ENCODE measurements at regions not wholly inside any gene's neighbourhood (a gene's known extent, or its start where the extent isn't known, plus 50 kb on each side); places are given as distances from the start of the nearest gene placed in this dataset.
"Not testable (repeated sequence)": the region's sequence is repeated elsewhere in the genome, so short reads cannot be mapped to it uniquely, and the experiment has no call there.

DNA sequence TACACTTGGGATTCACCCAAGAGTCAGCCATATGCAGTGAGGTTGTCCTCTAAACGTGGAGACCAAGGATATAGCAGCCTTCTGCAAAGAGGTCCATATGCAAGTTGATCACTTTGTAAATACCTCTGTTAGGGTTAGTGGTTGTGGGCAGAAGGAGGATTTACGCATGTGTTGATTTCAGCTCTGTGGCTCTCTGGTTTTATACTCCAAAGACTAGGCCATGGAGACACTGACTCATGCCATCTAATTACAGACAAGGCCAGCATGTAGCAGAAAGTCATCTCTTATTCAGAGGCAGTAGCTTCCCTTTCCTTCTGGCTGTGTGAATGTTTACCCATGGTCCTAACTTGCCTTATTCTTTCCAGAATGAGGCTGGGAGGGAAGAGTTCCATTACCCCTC is 140.9 kb upstream of the GOLGA6L4 start:
- H3K27ac ChIP-seq (ENCODE audit: low read length); H3K4me3 ChIP-seq (ENCODE audit: low read length); H3K4me1 ChIP-seq (ENCODE audit: insufficient read depth, low read length); H3K27me3 ChIP-seq (ENCODE audit: insufficient read depth, low read length); H3K36me3 ChIP-seq (ENCODE audit: insufficient read depth, low read depth, low read length); H3K9me3 ChIP-seq (ENCODE audit: insufficient read depth, low read depth, low read length); H3K9ac ChIP-seq (ENCODE audit: low read depth, low read length): not testable (repeated sequence)

GRCh38 chr15:84097053-84097452 is 138.5 kb upstream of the GOLGA6L4 start:
- H3K4me3 ChIP-seq (ENCODE audit: low read length); H3K4me1 ChIP-seq (ENCODE audit: insufficient read depth, low read length); H3K9ac ChIP-seq (ENCODE audit: low read depth, low read length); H3K36me3 ChIP-seq (ENCODE audit: insufficient read depth, low read depth, low read length); H3K9me3 ChIP-seq (ENCODE audit: insufficient read depth, low read depth, low read length); H3K27me3 ChIP-seq (ENCODE audit: insufficient read depth, low read length); H3K27ac ChIP-seq (ENCODE audit: low read length): not testable (repeated sequence)

- H3K4me1 ChIP-seq (ENCODE audit: insufficient read depth, low read length), result no peaks in the 10 kb centered on the region
- H3K36me3 ChIP-seq (ENCODE audit: insufficient read depth, low read depth, low read length), result no peaks in the 10 kb centered on the region
- no peaks in the 10 kb centered on the region for H3K27me3 ChIP-seq (ENCODE audit: insufficient read depth, low read length)
- H3K9me3 ChIP-seq (ENCODE audit: insufficient read depth, low read depth, low read length), result no peaks in the 10 kb centered on the region
- H3K9ac ChIP-seq (ENCODE audit: low read depth, low read length), result no peak overlapping the region
- H3K27ac ChIP-seq (ENCODE audit: low read length), result no peak overlapping the region
- H3K4me3 ChIP-seq (ENCODE audit: low read length), result no peak overlapping the region
Measured at GRCh38 chr15:84098604-84099003, 137.0 kb upstream of the GOLGA6L4 start.

DNA sequence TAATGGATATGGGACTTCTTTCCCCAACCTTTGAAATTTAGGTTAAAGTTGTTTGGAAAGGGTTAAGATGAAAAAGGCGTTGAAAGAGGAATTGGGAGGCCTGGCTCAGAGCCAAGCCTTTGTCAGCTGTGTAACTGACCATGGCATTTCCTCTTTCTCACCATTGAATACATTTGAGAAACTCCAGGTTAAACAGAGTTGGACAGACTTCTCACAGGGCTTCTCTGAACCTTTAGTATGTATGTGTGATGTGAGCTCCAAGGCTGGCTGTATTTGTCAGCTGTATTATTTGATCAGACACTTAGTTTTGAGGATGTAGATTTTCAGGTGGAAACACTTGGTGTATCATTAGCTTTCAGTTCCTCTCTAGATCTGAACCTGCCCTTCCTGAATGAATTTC is 136.4 kb upstream of the GOLGA6L4 start:
- Histone ChIP-seq H3K27me3 (ENCODE audit: insufficient read depth, low read length) (no peaks in the 10 kb centered on the region), H3K9me3 (ENCODE audit: insufficient read depth, low read depth, low read length) (no peaks in the 10 kb centered on the region), H3K36me3 (ENCODE audit: insufficient read depth, low read depth, low read length) (no peaks in the 10 kb centered on the region), H3K9ac (ENCODE audit: low read depth, low read length) (no peak overlapping the region), H3K4me3 (ENCODE audit: low read length) (no peak overlapping the region), H3K27ac (ENCODE audit: low read length) (no peak overlapping the region), H3K4me1 (ENCODE audit: insufficient read depth, low read length) (no peaks in the 10 kb centered on the region)

DNA sequence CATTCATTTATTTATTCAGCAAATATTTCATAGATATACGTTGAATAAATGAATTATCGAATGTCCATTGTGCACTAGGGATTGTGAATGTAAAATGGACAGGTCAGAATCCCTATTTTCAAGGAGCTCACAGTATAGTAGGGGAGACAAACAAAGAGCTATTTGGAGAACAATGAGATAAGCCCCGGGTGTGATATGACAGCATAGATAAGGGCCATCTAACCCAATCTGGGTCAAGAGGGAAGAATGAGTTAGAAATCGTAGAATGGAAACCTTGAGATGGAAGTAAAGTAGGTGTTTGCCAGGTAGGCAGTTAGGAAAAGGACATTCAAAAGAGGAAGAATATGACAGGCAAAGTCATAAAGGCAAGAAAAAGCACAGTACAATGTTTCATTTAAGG is 132.2 kb upstream of the GOLGA6L4 start:
- no peaks in the 10 kb centered on the region for H3K9me3 ChIP-seq (ENCODE audit: insufficient read depth, low read depth, low read length)
- no peak overlapping the region for H3K9ac ChIP-seq (ENCODE audit: low read depth, low read length)
- H3K4me1 ChIP-seq (ENCODE audit: insufficient read depth, low read length), result no peaks in the 10 kb centered on the region
- H3K27me3 ChIP-seq (ENCODE audit: insufficient read depth, low read length), result no peaks in the 10 kb centered on the region
- no peaks in the 10 kb centered on the region for H3K36me3 ChIP-seq (ENCODE audit: insufficient read depth, low read depth, low read length)
- no peak overlapping the region for H3K4me3 ChIP-seq (ENCODE audit: low read length)
- H3K27ac ChIP-seq (ENCODE audit: low read length), result no peak overlapping the region

DNA sequence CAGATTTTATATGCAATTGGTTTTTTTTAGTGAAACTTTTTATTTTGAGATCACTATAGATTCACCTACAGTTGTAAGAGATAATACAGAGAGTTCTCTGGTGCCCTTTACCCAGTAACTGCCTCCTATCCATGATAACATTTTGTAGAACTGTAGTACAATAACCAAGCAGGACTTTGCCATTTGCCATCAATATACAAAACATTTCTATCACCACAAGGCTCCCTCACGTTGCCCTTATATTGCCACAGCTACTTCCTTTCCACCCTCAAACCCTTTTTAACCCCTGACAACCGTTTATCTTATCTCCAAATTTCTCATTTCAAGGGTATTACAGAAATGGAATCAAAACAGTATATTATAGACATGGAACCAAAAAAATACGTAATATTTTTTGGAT is 130.7 kb upstream of the GOLGA6L4 start:
- Histone ChIP-seq H3K9ac (ENCODE audit: low read depth, low read length) (no peak overlapping the region), H3K27ac (ENCODE audit: low read length) (no peak overlapping the region), H3K9me3 (ENCODE audit: insufficient read depth, low read depth, low read length) (no peaks in the 10 kb centered on the region), H3K4me1 (ENCODE audit: insufficient read depth, low read length) (no peaks in the 10 kb centered on the region), H3K27me3 (ENCODE audit: insufficient read depth, low read length) (no peaks in the 10 kb centered on the region), H3K36me3 (ENCODE audit: insufficient read depth, low read depth, low read length) (no peaks in the 10 kb centered on the region), H3K4me3 (ENCODE audit: low read length) (no peak overlapping the region)

DNA sequence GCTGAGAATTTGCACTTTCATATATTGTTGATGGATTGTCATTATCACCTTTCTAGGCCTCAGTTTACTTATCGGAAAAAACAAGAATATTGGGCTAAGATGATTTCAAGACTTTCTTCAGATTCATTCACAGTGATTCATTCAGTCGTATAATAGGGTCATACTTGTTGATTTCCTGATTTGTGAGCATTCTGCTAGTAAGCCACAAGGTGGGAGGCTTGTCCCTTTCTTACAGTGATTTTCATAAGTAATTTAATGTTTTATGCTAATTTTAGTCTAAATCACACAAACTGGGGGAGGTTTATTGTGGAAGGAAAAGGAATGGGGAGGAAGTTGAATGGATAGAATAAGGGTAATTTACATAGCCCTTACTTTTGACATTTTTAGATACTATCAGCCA is 126.8 kb upstream of the GOLGA6L4 start:
- H3K9ac ChIP-seq (ENCODE audit: low read depth, low read length), result no peak overlapping the region
- no peak overlapping the region for H3K4me3 ChIP-seq (ENCODE audit: low read length)
- no peaks in the 10 kb centered on the region for H3K27me3 ChIP-seq (ENCODE audit: insufficient read depth, low read length)
- no peaks in the 10 kb centered on the region for H3K36me3 ChIP-seq (ENCODE audit: insufficient read depth, low read depth, low read length)
- no peak overlapping the region for H3K27ac ChIP-seq (ENCODE audit: low read length)
- no peaks in the 10 kb centered on the region for H3K9me3 ChIP-seq (ENCODE audit: insufficient read depth, low read depth, low read length)
- no peaks in the 10 kb centered on the region for H3K4me1 ChIP-seq (ENCODE audit: insufficient read depth, low read length)

DNA sequence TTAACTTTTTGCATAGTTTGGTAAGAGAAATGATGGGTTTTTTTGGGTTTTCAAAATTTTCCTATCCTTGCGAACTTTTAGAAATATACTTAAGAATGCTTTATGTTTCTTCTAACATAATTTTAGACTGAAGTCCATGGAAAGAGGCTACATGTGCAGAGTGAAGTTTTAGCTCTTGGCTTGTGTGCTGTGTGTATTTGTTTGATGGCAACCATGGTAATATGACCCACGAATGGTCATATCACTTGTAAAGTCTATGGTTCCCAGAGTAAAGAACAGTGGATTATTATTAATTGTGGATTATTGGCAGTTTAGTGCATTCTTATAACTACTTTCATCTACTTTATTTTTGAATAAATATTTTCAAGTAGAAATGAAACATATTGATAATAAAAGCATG is 124.0 kb upstream of the GOLGA6L4 start:
- H3K36me3 ChIP-seq (ENCODE audit: insufficient read depth, low read depth, low read length), result no peaks in the 10 kb centered on the region
- no peaks in the 10 kb centered on the region for H3K27me3 ChIP-seq (ENCODE audit: insufficient read depth, low read length)
- no peaks in the 10 kb centered on the region for H3K9me3 ChIP-seq (ENCODE audit: insufficient read depth, low read depth, low read length)
- H3K9ac ChIP-seq (ENCODE audit: low read depth, low read length), result no peak overlapping the region
- no peak overlapping the region for H3K27ac ChIP-seq (ENCODE audit: low read length)
- no peak overlapping the region for H3K4me3 ChIP-seq (ENCODE audit: low read length)
- H3K4me1 ChIP-seq (ENCODE audit: insufficient read depth, low read length), result no peaks in the 10 kb centered on the region

DNA sequence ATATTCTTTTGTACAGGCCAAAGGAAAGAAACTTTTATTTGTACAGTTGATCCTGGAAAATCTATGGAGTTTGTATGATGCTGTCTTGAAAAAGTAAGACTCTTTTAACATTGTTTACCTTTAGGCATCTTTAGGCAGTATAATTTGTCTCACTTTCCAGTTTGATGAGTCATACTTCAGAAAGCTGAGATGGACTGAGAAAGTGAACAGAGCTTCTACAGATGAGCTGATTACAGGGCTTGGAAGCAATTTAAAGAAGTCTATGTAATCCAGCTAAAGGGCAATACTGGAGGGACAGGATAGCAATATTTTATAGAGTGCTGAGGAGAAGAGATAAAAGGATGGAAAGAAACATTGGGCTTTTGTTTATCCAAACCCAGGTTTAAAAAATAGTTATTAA is 123.5 kb upstream of the GOLGA6L4 start:
- Histone ChIP-seq H3K4me1 (ENCODE audit: insufficient read depth, low read length) (no peaks in the 10 kb centered on the region), H3K4me3 (ENCODE audit: low read length) (no peak overlapping the region), H3K27ac (ENCODE audit: low read length) (no peak overlapping the region), H3K9ac (ENCODE audit: low read depth, low read length) (no peak overlapping the region), H3K9me3 (ENCODE audit: insufficient read depth, low read depth, low read length) (no peaks in the 10 kb centered on the region), H3K36me3 (ENCODE audit: insufficient read depth, low read depth, low read length) (no peaks in the 10 kb centered on the region), H3K27me3 (ENCODE audit: insufficient read depth, low read length) (no peaks in the 10 kb centered on the region)

DNA sequence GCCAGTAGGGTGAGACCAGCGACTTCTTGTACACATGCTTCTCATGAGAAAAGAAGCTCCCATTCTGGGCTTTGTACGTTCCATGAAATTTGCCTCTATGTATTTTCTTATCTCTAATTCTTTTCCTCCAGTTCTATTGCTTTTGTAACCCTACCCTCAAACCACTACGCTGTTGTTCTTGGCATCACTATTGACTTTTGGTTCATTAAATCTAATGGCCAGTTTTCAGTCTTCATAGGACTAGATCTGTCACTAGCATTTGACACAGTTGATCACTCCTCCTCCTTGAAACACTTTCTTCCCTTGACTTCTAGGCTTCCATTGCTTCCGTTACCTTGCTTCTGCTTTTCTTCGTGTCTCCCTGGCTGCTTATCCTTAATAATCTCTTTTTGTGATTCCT is 121.7 kb upstream of the GOLGA6L4 start:
- Histone ChIP-seq H3K36me3 (ENCODE audit: insufficient read depth, low read depth, low read length) (no peaks in the 10 kb centered on the region), H3K27ac (ENCODE audit: low read length) (no peak overlapping the region), H3K27me3 (ENCODE audit: insufficient read depth, low read length) (no peaks in the 10 kb centered on the region), H3K4me1 (ENCODE audit: insufficient read depth, low read length) (no peaks in the 10 kb centered on the region), H3K9me3 (ENCODE audit: insufficient read depth, low read depth, low read length) (no peaks in the 10 kb centered on the region), H3K9ac (ENCODE audit: low read depth, low read length) (no peak overlapping the region), H3K4me3 (ENCODE audit: low read length) (no peak overlapping the region)

DNA sequence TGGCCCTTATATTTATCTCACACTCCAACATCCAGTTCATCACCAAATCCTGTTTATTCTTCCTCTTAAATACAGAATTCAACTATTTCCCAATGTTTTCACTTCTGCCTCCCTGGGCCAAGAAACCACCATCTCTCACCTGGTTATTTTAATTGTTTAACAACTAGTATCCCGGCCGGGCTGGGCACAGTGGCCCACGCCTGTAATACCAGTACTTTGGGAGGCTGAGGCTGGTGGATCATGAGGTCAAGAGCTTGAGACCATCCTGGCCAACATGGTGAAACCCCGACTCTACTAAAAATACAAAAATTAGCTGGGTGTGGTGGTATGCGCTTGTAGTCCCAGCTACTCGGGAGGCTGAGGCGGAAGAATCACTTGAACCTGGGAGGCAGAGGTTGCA is 120.9 kb upstream of the GOLGA6L4 start:
- H3K9me3 ChIP-seq (ENCODE audit: insufficient read depth, low read depth, low read length); H3K27me3 ChIP-seq (ENCODE audit: insufficient read depth, low read length); H3K4me3 ChIP-seq (ENCODE audit: low read length); H3K4me1 ChIP-seq (ENCODE audit: insufficient read depth, low read length); H3K9ac ChIP-seq (ENCODE audit: low read depth, low read length); H3K27ac ChIP-seq (ENCODE audit: low read length); H3K36me3 ChIP-seq (ENCODE audit: insufficient read depth, low read depth, low read length): not testable (repeated sequence)

DNA sequence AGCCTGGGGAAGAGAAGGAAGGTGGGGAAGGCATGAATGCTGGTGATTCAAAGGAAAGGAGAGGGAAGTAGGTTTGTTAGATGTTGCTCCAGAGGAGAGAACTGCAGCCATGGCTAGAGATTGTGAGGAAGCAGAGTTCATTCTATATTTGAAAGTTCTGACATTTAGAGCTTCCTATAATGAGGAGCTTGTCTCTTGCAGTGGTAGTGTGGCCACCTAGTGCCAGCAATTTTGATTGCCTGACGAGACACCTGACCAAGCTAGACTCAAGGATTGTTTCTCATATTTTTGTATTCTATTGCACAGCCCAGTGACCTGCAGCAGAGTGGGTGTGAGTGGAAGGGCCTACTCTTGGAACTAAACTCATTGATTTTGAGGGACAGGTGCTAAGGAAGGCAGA is 116.2 kb upstream of the GOLGA6L4 start:
- H3K4me3 ChIP-seq (ENCODE audit: low read length); H3K9me3 ChIP-seq (ENCODE audit: insufficient read depth, low read depth, low read length); H3K4me1 ChIP-seq (ENCODE audit: insufficient read depth, low read length); H3K9ac ChIP-seq (ENCODE audit: low read depth, low read length); H3K36me3 ChIP-seq (ENCODE audit: insufficient read depth, low read depth, low read length); H3K27ac ChIP-seq (ENCODE audit: low read length); H3K27me3 ChIP-seq (ENCODE audit: insufficient read depth, low read length): not testable (repeated sequence)

DNA sequence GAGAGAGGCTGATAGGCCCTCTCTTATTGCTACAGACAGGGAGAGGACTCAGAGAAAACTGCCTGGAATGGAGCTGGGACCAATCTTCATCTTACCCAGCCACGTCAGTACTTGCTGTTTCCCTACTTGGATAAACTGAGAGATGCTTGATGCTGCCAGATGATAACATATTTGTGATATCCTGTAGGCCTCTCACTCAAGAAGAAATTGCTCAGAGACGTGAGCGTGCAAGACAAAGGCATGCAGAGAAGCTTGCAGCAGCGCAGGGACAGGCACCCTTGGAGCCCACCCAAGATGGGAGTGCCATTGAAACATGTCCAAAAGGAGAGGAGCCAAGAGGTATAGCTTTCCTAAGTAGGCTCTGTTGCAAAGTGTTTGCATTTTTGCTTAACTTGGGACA is 114.7 kb upstream of the GOLGA6L4 start:
- not testable (repeated sequence) for H3K27ac ChIP-seq (ENCODE audit: low read length); H3K9ac ChIP-seq (ENCODE audit: low read depth, low read length); H3K36me3 ChIP-seq (ENCODE audit: insufficient read depth, low read depth, low read length); H3K4me1 ChIP-seq (ENCODE audit: insufficient read depth, low read length); H3K4me3 ChIP-seq (ENCODE audit: low read length); H3K9me3 ChIP-seq (ENCODE audit: insufficient read depth, low read depth, low read length); H3K27me3 ChIP-seq (ENCODE audit: insufficient read depth, low read length)
